NB4 (cell line): ENCODE measurements at regions not wholly inside any gene's neighbourhood (a gene's known extent, or its start where the extent isn't known, plus 50 kb on each side); places are given as distances from the start of the nearest gene placed in this dataset.

Source experiments
- CTCF ChIP-seq: IDR thresholded peaks from one replicate; pipeline ENCODE4 v1.5.1; 2012; ENCODE audit warnings: low read depth, low read length
- MAX ChIP-seq: IDR thresholded peaks from 2 replicates; pipeline ENCODE4 v1.6.1; 2011; ENCODE audit warnings: low read depth, low read length
- MYC ChIP-seq: IDR thresholded peaks from 2 replicates; pipeline ENCODE4 v1.6.1; 2011; ENCODE audit warnings: low read depth, low read length
- POLR2A ChIP-seq: IDR thresholded peaks from 2 replicates; pipeline ENCODE4 v1.6.1; 2011; ENCODE audit warnings: mild to moderate bottlenecking; ENCODE audit not compliant: insufficient read length; ENCODE audit errors: extremely low read depth

- TF ChIP-seq CTCF: no peak
- TF ChIP-seq POLR2A: no peak
- no peak for TF ChIP-seq MAX
- TF ChIP-seq MYC: no peak
Observed at GRCh38 chr17:72064606-72065193, 56.1 kb upstream of the SOX9 start.
